H1 (cell line): ENCODE measurements at regions not wholly inside any gene's neighbourhood (a gene's known extent, or its start where the extent isn't known, plus 50 kb on each side); places are given as distances from the start of the nearest gene placed in this dataset.

ENCODE experiments used
- CTCF ChIA-PET: fragments of 300-600 bp; sonication (Branson Sonifier 250); formaldehyde crosslinking; loops from one replicate; lab custom pipeline; 2021; ENCODE audit not compliant: partially characterized antibody; lab: Charles Lee
- POLR2A ChIA-PET: fragments of 300-600 bp; sonication (Branson Sonifier 250); formaldehyde crosslinking; loops from one replicate; lab custom pipeline; 2021; ENCODE audit warnings: inconsistent platforms; ENCODE audit not compliant: partially characterized antibody; lab: Charles Lee
- DNase-seq, 2 experiments: peaks; one replicate each; pipeline versions ENCODE4 v3.0.0 to v3.0.0-alpha.2; 2010 to 2022; ENCODE audit warnings: low spot score in 2 of 2, low read depth in 1 of 2, mixed read lengths in 1 of 2
- FAIRE-seq: peaks from 2 replicates; lab custom pipeline; 2011; peaks lifted over from hg19 to GRCh38; lab: Jason Lieb, UNC
- H2AFZ ChIP-seq: 2 replicates; pipeline ENCODE4 v1.8.1; 2012; ENCODE audit warnings: low read length, inconsistent platforms
- H2AK5ac ChIP-seq: 2 replicates; pipeline ENCODE4 v1.6.1; 2013; ENCODE audit warnings: low read depth, low read length
- H2BK120ac ChIP-seq: replicated peaks from 2 replicates; pipeline ENCODE3; 2013; ENCODE audit warnings: low read depth, low read length, inconsistent platforms
- H2BK12ac ChIP-seq: 2 replicates; pipeline ENCODE4 v1.6.1; 2013; ENCODE audit warnings: low read depth, low read length
- H2BK15ac ChIP-seq: 2 replicates; pipeline ENCODE4 v1.6.1; 2013; ENCODE audit warnings: low read length
- H2BK20ac ChIP-seq: 2 replicates; pipeline ENCODE4 v1.6.1; 2013; ENCODE audit warnings: low read length
- H2BK5ac ChIP-seq: 2 replicates; pipeline ENCODE4 v1.6.1; 2013; ENCODE audit warnings: low read depth, low read length
- H3K14ac ChIP-seq: 2 replicates; pipeline ENCODE4 v1.6.1; 2013; ENCODE audit warnings: inconsistent platforms; ENCODE audit not compliant: insufficient read length
- H3K18ac ChIP-seq: 2 replicates; pipeline ENCODE4 v1.6.1; 2013; ENCODE audit warnings: low read length; ENCODE audit errors: extremely low read depth
- H3K23ac ChIP-seq: 2 replicates; pipeline ENCODE4 v1.6.1; 2013; ENCODE audit warnings: inconsistent platforms; ENCODE audit not compliant: insufficient read length
- H3K23me2 ChIP-seq: 2 replicates; pipeline ENCODE4 v1.6.1; 2013; ENCODE audit warnings: low read depth, low read length
- H3K27ac ChIP-seq: 2 replicates; pipeline ENCODE4 v1.6.1; 2011; ENCODE audit warnings: low read depth, low read length, inconsistent platforms
- H3K27me3 ChIP-seq, 4 experiments: replicated peaks in 1 of 4; 1 replicate in 1 of 4; 2 replicates in 3 of 4; pipeline versions ENCODE4 v1.6.1 to v1.8.1; 2011 to 2013; ENCODE audit warnings: low read length in 3 of 4, mild to moderate bottlenecking in 3 of 4, inconsistent platforms in 2 of 4, mixed read lengths in 2 of 4, moderate library complexity in 1 of 4; ENCODE audit not compliant: control insufficient read depth in 3 of 4, insufficient read depth in 3 of 4; ENCODE audit errors: extremely low read depth in 1 of 4
- H3K36me3 ChIP-seq, 4 experiments: 2 replicates each; pipeline versions ENCODE4 v1.6.1 to v1.8.1; 2011 to 2013; ENCODE audit warnings: mild to moderate bottlenecking in 4 of 4, low read length in 3 of 4, moderate library complexity in 2 of 4, control low read depth in 1 of 4, inconsistent platforms in 1 of 4; ENCODE audit not compliant: insufficient read depth in 4 of 4, control insufficient read depth in 2 of 4
- H3K4ac ChIP-seq: replicated peaks from 2 replicates; pipeline ENCODE3; 2013; ENCODE audit warnings: low read length, low read depth, mixed read lengths, inconsistent platforms; ENCODE audit not compliant: insufficient read length
- H3K4me1 ChIP-seq, 4 experiments: replicated peaks in 1 of 4; 1 replicate in 1 of 4; 2 replicates in 3 of 4; pipeline versions ENCODE4 v1.6.1 to v1.8.1; 2011 to 2013; ENCODE audit warnings: low read length in 3 of 4, inconsistent platforms in 2 of 4, mixed read lengths in 1 of 4; ENCODE audit not compliant: insufficient read depth in 4 of 4, control insufficient read depth in 3 of 4
- H3K4me2 ChIP-seq, 2 experiments: 2 replicates each; pipeline versions ENCODE4 v1.6.1 to v1.8.1; 2011 to 2013; ENCODE audit warnings: low read depth in 2 of 2, low read length in 2 of 2, control low read depth in 1 of 2, inconsistent platforms in 1 of 2, mild to moderate bottlenecking in 1 of 2; ENCODE audit not compliant: insufficient read depth in 1 of 2
- H3K4me3 ChIP-seq, 4 experiments: fragments of 200-600, 300-600 bp in 1 of 4; sonication (generic), shearing (Covaris generic), sonication (Bioruptor Twin) in 1 of 4; 2 replicates each; pipeline versions ENCODE4 v1.5.1 to v1.8.1; 2011 to 2016; ENCODE audit warnings: low read length in 4 of 4, low read depth in 3 of 4, control low read depth in 2 of 4, inconsistent platforms in 2 of 4, mild to moderate bottlenecking in 2 of 4, mixed read lengths in 1 of 4, moderate library complexity in 1 of 4; ENCODE audit not compliant: insufficient read depth in 2 of 4; ENCODE audit errors: extremely low read depth in 1 of 4
- H3K56ac ChIP-seq: replicated peaks from 2 replicates; pipeline ENCODE3; 2013; ENCODE audit warnings: low read depth, mild to moderate bottlenecking, mixed read lengths, low read length, inconsistent platforms; ENCODE audit not compliant: insufficient read length
- H3K79me1 ChIP-seq: 2 replicates; pipeline ENCODE4 v1.6.1; 2013; ENCODE audit warnings: low read depth, low read length, control low read depth
- H3K79me2 ChIP-seq, 2 experiments: 2 replicates each; pipeline versions ENCODE4 v1.6.1 to v1.8.1; 2012 to 2013; ENCODE audit warnings: low read length in 2 of 2, mild to moderate bottlenecking in 2 of 2, inconsistent platforms in 1 of 2; ENCODE audit not compliant: insufficient read depth in 2 of 2, control insufficient read depth in 1 of 2
- H3K9ac ChIP-seq, 4 experiments: replicated peaks in 1 of 4; 1 replicate in 1 of 4; 2 replicates in 3 of 4; pipeline versions ENCODE4 v1.6.1 to v1.8.1; 2011 to 2013; ENCODE audit warnings: low read depth in 3 of 4, low read length in 3 of 4, control low read depth in 2 of 4, mild to moderate bottlenecking in 2 of 4, moderate library complexity in 2 of 4, inconsistent platforms in 1 of 4; ENCODE audit errors: extremely low read depth in 1 of 4
- H3K9me3 ChIP-seq, 2 experiments: 2 replicates each; pipeline versions ENCODE4 v1.6.1 to v1.8.1; 2012 to 2013; ENCODE audit warnings: mild to moderate bottlenecking in 2 of 2, moderate library complexity in 2 of 2, control low read depth in 1 of 2, inconsistent platforms in 1 of 2, low read depth in 1 of 2, low read length in 1 of 2, mixed read lengths in 1 of 2; ENCODE audit not compliant: insufficient read depth in 2 of 2
- H4K20me1 ChIP-seq, 2 experiments: replicated peaks in 1 of 2; 2 replicates each; pipeline versions ENCODE3 to v1.8.1; 2011 to 2013; ENCODE audit warnings: inconsistent platforms in 2 of 2, low read length in 2 of 2, mild to moderate bottlenecking in 1 of 2; ENCODE audit not compliant: insufficient read depth in 2 of 2, control insufficient read depth in 1 of 2
- H4K5ac ChIP-seq: 2 replicates; pipeline ENCODE4 v1.6.1; 2013; ENCODE audit warnings: low read length, low read depth, mixed read lengths, inconsistent platforms; ENCODE audit not compliant: insufficient read length
- H4K8ac ChIP-seq: 2 replicates; pipeline ENCODE4 v1.8.0; 2013; ENCODE audit warnings: mild to moderate bottlenecking, moderate library complexity, low read length, inconsistent platforms; ENCODE audit not compliant: insufficient read depth; ENCODE audit errors: extremely low read depth
- H4K91ac ChIP-seq: replicated peaks from 2 replicates; pipeline ENCODE3; 2013; ENCODE audit warnings: low read length, mixed read lengths, inconsistent platforms; ENCODE audit not compliant: insufficient read length
- WGBS, 2 experiments: shearing (Covaris generic) in 1 of 2; methylation state at CpG; one replicate each; pipeline versions ENCODE4 v1.1.6 to v1.1.7; 2013 to 2015; ENCODE audit warnings: low lambda C conversion rate in 2 of 2, mixed read lengths in 2 of 2, inconsistent platforms in 1 of 2, low coverage in 1 of 2, missing lambda C conversion rate in 1 of 2; ENCODE audit not compliant: insufficient replicate concordance in 2 of 2, insufficient coverage in 1 of 2, insufficient read length in 1 of 2; ENCODE audit errors: extremely low coverage in 1 of 2, missing lambda C conversion rate in 1 of 2; 5-methylcytosine and 5-hydroxymethylcytosine counted together
- TF ChIP-seq, protein P1 (sequence below): IDR thresholded peaks from 2 replicates; pipeline ENCODE4 v1.6.1; 2012; ENCODE audit warnings: low read length, inconsistent platforms

DNA sequence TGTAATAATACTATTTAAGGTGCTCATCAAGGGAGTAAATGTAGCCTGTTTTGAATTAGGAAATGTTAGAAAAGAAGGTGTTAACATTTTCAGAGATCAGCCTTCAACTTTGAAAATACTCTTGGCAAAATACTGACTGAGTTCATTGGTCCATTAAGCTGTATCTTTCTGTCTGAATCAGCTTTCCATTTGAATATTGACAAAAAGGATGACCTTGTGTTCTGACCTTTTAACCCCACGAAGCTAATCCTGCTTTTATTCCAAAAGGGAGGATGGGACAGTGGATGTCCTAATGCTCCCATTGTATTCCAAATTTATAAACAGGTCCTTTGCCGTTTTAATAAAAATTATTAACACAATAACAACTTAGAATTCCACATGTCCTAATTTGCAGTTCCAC is 259.7 kb upstream of the NRIP1 start:
- FAIRE-seq: no peak
- Histone ChIP-seq H4K91ac (no peak overlapping the region), H3K4me3 (no peak overlapping the region), H3K9me3 (no peaks in the 10 kb centered on the region), H2BK20ac (no peak overlapping the region), H3K79me2 (no peaks in the 10 kb centered on the region), H3K4me1 (no peaks in the 10 kb centered on the region), H3K36me3 (no peaks in the 10 kb centered on the region), H2BK120ac (no peak overlapping the region), H2BK12ac (no peak overlapping the region), H3K27ac (no peak overlapping the region), H3K56ac (no peak overlapping the region), H3K14ac (no peak overlapping the region), H4K20me1 (no peaks in the 10 kb centered on the region), H2BK15ac (no peak overlapping the region), H2AFZ (no peak overlapping the region), H4K8ac (no peak overlapping the region), H2BK5ac (no peak overlapping the region), H2AK5ac (no peak overlapping the region), H3K4me2 (no peak overlapping the region), H3K18ac (no peak overlapping the region), H3K23ac (no peak overlapping the region), H3K9ac (no peak overlapping the region), H3K27me3 (no peaks in the 10 kb centered on the region), H3K79me1 (no peaks in the 10 kb centered on the region), H4K5ac (no peak overlapping the region), H3K4ac (no peak overlapping the region), H3K23me2 (no peaks in the 10 kb centered on the region)
- WGBS, 2 experiments: 92% methylated on average over 2 of the region's 2 CpGs; no CpG with 5 or more reads in 1 of the 2 experiments
- TF ChIP-seq, protein P1, sequence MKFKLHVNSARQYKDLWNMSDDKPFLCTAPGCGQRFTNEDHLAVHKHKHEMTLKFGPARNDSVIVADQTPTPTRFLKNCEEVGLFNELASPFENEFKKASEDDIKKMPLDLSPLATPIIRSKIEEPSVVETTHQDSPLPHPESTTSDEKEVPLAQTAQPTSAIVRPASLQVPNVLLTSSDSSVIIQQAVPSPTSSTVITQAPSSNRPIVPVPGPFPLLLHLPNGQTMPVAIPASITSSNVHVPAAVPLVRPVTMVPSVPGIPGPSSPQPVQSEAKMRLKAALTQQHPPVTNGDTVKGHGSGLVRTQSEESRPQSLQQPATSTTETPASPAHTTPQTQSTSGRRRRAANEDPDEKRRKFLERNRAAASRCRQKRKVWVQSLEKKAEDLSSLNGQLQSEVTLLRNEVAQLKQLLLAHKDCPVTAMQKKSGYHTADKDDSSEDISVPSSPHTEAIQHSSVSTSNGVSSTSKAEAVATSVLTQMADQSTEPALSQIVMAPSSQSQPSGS: no peak
- POLR2A ChIA-PET: no interaction called here
- DNase-seq: no peak
- CTCF ChIA-PET: no interaction called here
